ENCODE measurements at regions not wholly inside any gene's neighbourhood (a gene's known extent, or its start where the extent isn't known, plus 50 kb on each side); places are given as distances from the start of the nearest gene placed in this dataset.

DNA sequence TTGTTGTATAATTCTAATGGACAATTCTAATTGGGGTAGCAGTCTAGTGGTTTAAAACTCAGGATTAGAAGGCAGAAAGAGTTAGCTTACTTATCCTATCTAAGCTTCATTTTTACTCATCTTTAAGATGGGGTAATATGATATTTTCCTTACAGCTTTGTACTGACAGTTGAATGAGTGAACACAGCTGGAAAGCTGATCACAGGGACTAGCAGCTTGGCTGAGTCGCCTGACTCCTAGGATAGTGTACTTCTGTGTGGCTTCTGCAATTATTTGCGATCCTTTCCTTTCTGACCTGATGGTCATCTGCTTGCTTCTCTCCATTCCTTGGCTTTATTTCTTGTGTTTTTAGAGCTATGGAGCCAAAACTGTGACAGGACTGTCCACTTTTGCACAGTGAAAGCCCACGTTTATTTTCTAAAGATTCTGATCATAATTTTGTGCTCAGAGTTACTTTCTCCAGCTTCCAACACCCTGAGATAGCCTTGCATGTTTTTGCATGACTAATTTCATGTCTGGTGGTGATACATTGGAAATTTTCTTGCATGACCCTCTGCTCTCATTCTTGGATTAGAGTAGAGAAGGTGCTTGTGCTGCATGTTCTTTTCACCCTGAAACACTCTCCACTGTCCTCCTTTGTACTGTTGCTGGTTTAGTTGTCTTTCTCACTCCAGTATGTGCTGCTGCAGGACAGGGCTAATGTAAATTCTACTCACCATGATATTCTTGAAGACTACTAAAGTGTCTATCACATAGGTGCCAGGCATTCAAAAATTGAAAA, 377.0 kb upstream of the ATP2B1 start:
- in situ Hi-C loops (cut with HindIII; ENCODE audit: low sequenced_read_pairs), result no loop called here
- DNase-seq (ENCODE audit: low read depth), result no peak

DNA sequence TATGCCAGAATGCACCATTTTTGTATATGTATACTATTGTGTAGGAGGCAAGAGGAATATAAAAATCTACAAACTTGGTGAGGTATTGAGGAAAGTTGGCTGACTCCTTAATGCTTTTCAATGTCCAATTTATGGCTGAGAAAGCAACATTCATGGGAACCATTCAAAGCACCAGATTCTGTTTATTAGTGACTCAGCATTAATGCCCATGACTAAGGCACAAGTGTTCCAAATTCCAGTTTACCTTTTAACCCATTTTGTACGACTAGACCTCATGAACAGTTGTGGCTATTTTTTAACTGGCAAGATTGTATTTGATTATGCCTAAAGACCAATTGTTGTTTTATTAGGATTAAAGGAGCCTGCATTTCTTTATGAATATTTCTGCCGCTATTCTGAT, 375.4 kb upstream of the ATP2B1 start:
- in situ Hi-C loops (cut with HindIII; ENCODE audit: low sequenced_read_pairs), result no loop called here
- DNase-seq (ENCODE audit: low read depth), result no peak
- TF ChIP-seq, protein P1, sequence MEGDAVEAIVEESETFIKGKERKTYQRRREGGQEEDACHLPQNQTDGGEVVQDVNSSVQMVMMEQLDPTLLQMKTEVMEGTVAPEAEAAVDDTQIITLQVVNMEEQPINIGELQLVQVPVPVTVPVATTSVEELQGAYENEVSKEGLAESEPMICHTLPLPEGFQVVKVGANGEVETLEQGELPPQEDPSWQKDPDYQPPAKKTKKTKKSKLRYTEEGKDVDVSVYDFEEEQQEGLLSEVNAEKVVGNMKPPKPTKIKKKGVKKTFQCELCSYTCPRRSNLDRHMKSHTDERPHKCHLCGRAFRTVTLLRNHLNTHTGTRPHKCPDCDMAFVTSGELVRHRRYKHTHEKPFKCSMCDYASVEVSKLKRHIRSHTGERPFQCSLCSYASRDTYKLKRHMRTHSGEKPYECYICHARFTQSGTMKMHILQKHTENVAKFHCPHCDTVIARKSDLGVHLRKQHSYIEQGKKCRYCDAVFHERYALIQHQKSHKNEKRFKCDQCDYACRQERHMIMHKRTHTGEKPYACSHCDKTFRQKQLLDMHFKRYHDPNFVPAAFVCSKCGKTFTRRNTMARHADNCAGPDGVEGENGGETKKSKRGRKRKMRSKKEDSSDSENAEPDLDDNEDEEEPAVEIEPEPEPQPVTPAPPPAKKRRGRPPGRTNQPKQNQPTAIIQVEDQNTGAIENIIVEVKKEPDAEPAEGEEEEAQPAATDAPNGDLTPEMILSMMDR (IDR thresholded peaks at IDR 0.05; ENCODE audit: low read depth, low read length, missing control alignments), result no peak

More for the DNA sequence above, 377.0 kb upstream of the ATP2B1 start:
- TF ChIP-seq, protein P1 (IDR thresholded peaks at IDR 0.05; ENCODE audit: low read depth, low read length, missing control alignments), result no peak
- no peak overlapping the region for H3K4me3 ChIP-seq (ENCODE audit: low read depth, low read length)

DNA sequence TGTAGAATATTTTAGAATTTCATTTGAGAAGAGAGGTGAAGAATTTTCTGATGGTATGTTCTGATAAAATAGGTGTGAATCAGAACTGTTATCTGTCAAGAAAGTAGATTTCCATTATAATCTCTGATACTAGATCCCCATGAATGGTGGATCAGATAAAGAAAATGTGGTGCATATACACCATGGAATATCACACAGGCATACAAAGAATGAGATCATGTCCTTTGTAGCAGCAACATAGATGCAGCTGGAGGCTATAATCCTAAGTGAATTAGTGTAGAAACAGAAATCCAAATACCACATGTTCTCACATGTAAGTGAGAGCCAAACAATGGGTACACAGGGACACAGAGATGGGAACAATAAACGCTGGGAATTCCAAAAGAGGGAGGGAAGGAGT, 372.0 kb upstream of the ATP2B1 start:
- H3K4me3 ChIP-seq (ENCODE audit: low read depth, low read length), result no peak overlapping the region
- in situ Hi-C loops (cut with HindIII; ENCODE audit: low sequenced_read_pairs), result no loop called here

More for the DNA sequence above, 375.4 kb upstream of the ATP2B1 start:
- H3K4me3 ChIP-seq (ENCODE audit: low read depth, low read length), result no peak overlapping the region

DNA sequence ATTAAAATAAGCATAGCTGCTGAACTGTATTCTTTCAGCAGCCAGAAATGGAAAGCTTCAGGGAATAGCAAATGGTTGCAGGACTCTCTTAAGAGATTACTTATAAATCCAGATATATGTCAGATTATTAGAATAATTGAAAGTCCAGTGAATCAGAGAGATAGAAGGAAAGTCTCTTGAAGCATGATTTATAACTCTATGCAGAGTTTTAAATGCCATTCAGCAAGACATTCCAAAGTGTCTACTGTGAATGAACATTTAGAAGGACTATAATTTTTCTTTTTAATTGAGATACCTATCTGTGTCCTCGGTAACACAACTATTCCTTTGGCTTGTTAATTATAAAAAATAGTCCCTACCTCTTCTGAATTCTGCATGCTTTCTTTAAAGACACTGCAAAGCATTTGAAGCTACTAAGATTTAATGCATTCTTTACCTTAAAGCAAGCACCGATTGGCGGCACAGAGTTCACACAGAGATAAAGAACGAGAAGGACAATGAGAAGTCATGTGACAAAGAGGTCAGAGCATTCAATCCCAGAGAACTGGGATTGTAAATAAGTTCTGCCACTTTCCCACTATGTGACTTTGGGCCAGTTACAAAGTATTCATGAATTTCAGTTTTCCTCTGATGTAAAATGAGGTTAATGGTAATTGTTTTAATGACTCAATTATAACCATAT, 371.0 kb upstream of the ATP2B1 start:
- no peak overlapping the region for H3K4me3 ChIP-seq (ENCODE audit: low read depth, low read length)
- DNase-seq (ENCODE audit: low read depth), result no peak
- TF ChIP-seq, protein P1 (IDR thresholded peaks at IDR 0.05; ENCODE audit: low read depth, low read length, missing control alignments), result no peak
- in situ Hi-C loops (cut with HindIII; ENCODE audit: low sequenced_read_pairs), result no loop called here

More for the DNA sequence above, 372.0 kb upstream of the ATP2B1 start:
- TF ChIP-seq, protein P1 (IDR thresholded peaks at IDR 0.05; ENCODE audit: low read depth, low read length, missing control alignments), result no peak
- no peak for DNase-seq (ENCODE audit: low read depth)

DNA sequence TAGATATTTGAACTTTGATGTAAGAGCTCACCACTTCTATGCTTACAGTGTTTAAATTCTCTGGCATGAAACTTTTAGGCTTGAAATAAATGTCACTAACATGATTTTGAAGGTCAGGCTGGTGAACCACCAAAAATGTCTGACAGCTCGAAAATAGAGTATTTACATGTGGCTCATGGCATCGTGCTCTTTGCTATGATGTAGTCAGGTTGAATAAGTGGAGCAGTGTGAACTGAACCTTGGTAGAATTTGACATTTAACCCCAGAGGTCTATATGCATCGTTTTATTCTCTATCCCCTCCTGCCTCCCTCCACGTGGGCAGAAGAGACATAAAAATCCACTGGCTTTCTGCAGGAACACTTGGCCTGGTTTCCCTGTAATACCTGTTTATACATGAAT, 369.7 kb upstream of the ATP2B1 start:
- in situ Hi-C loops (cut with HindIII; ENCODE audit: low sequenced_read_pairs), result no loop called here
- no peak for DNase-seq (ENCODE audit: low read depth)
- TF ChIP-seq, protein P1 (IDR thresholded peaks at IDR 0.05; ENCODE audit: low read depth, low read length, missing control alignments), result no peak
- no peak overlapping the region for H3K4me3 ChIP-seq (ENCODE audit: low read depth, low read length)

DNA sequence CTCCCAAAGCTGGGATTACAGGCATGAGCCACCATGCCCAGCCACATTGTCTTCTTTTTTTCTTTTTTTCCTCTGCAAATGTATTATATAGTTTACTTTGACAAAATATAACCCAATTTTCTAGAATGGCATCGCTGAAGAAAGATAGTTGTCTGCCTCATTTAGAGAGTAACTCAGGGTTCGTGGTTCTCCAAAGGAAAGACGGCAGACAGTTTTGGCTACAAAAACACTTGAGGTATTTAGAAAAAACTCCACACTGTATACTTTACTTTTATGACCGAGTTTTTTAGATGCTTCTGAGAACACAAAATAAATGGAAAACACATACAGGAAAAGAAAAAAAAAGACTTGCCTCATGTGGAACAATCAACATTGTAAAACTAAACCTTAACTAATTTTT, 369.1 kb upstream of the ATP2B1 start:
- no peak for DNase-seq (ENCODE audit: low read depth)
- no peak overlapping the region for H3K4me3 ChIP-seq (ENCODE audit: low read depth, low read length)
- TF ChIP-seq, protein P1 (IDR thresholded peaks at IDR 0.05; ENCODE audit: low read depth, low read length, missing control alignments), result no peak
- in situ Hi-C loops (cut with HindIII; ENCODE audit: low sequenced_read_pairs), result no loop called here

Data from astrocyte of the cerebellum (primary cell).